CD4-positive, alpha-beta T cell treated with Interleukin-17A for 1 hour (primary cell): ENCODE measurements at regions not wholly inside any gene's neighbourhood (a gene's known extent, or its start where the extent isn't known, plus 50 kb on each side); places are given as distances from the start of the nearest gene placed in this dataset.
"Not testable (repeated sequence)": the region's sequence is repeated elsewhere in the genome, so short reads cannot be mapped to it uniquely, and the experiment has no call there.

Experiments
- DNase-seq: peaks from one replicate; pipeline ENCODE4 v3.0.0-alpha.2; 2020

GRCh38 chr7:106713452-106713851 is 52.5 kb upstream of the CCDC71L start:
- not testable (repeated sequence) for DNase-seq

GRCh38 chr7:106714590-106715442 is 53.9 kb upstream of the CCDC71L start:
- not testable (repeated sequence) for DNase-seq

- no peak for DNase-seq
Measured at GRCh38 chr7:106715730-106716129, 54.8 kb upstream of the CCDC71L start.

GRCh38 chr7:106717254-106717954 is 56.4 kb upstream of the CCDC71L start:
- DNase-seq: no peak

- peak; percentile 70 for DNase-seq
Measured at GRCh38 chr7:106717955-106718871, 57.3 kb upstream of the CCDC71L start.

- no peak for DNase-seq
Measured at GRCh38 chr7:106720641-106721040, 59.7 kb upstream of the CCDC71L start.

- no peak for DNase-seq
Measured at GRCh38 chr7:106721816-106722785, 61.1 kb upstream of the CCDC71L start.

GRCh38 chr7:106723398-106723797 is 62.4 kb upstream of the CCDC71L start:
- no peak for DNase-seq

- no peak for DNase-seq
Measured at GRCh38 chr7:106729720-106730385, 68.9 kb upstream of the CCDC71L start.

- no peak for DNase-seq
Measured at GRCh38 chr7:106731187-106731586, 70.2 kb upstream of the CCDC71L start.

- no peak for DNase-seq
Measured at GRCh38 chr7:106731646-106732444, 70.9 kb upstream of the CCDC71L start.

- DNase-seq: no peak
Measured at GRCh38 chr7:106735637-106736036, 74.7 kb upstream of the CCDC71L start.

- no peak for DNase-seq
Measured at GRCh38 chr7:106736123-106736507, 75.2 kb upstream of the CCDC71L start.

GRCh38 chr7:106736508-106737201 is 75.7 kb upstream of the CCDC71L start:
- peak; percentile 78 for DNase-seq

- DNase-seq: no peak
Measured at GRCh38 chr7:106737202-106737562, 76.2 kb upstream of the CCDC71L start.

- DNase-seq: no peak
Measured at GRCh38 chr7:106740806-106741205, 79.8 kb upstream of the CCDC71L start.

- no peak for DNase-seq
Measured at GRCh38 chr7:106744563-106745091, 83.7 kb upstream of the CCDC71L start.

- DNase-seq: not testable (repeated sequence)
Measured at GRCh38 chr7:106747301-106747700, 86.3 kb upstream of the CCDC71L start.

GRCh38 chr7:106747804-106748203 is 86.8 kb upstream of the CCDC71L start:
- DNase-seq: no peak

GRCh38 chr7:106749165-106749564 is 88.2 kb upstream of the CCDC71L start:
- no peak for DNase-seq
